ENCODE measurements at regions not wholly inside any gene's neighbourhood (a gene's known extent, or its start where the extent isn't known, plus 50 kb on each side); places are given as distances from the start of the nearest gene placed in this dataset.

- no peak for DNase-seq (ENCODE audit: low read depth)
Observed at GRCh38 chr17:77364941-77365583, 224.3 kb downstream of the SEC14L1 start.

- DNase-seq (ENCODE audit: low read depth): no peak
Observed at GRCh38 chr17:77365584-77366186, 224.9 kb downstream of the SEC14L1 start.

GRCh38 chr17:77366206-77366557 lies 225.4 kb downstream of the SEC14L1 start:
- no peak for DNase-seq (ENCODE audit: low read depth)

- no peak for DNase-seq (ENCODE audit: low read depth)
Observed at GRCh38 chr17:77366558-77367245, 225.9 kb downstream of the SEC14L1 start.

GRCh38 chr17:77369544-77369971 lies 228.8 kb downstream of the SEC14L1 start:
- DNase-seq (ENCODE audit: low read depth): no peak

GRCh38 chr17:77370586-77370985 lies 229.8 kb downstream of the SEC14L1 start:
- DNase-seq (ENCODE audit: low read depth): no peak

GRCh38 chr17:77371117-77371887 lies 230.5 kb downstream of the SEC14L1 start:
- no peak for DNase-seq (ENCODE audit: low read depth)

- DNase-seq (ENCODE audit: low read depth): no peak
Observed at GRCh38 chr17:77371888-77372443, 231.2 kb downstream of the SEC14L1 start.

GRCh38 chr17:77372444-77373298 lies 231.9 kb downstream of the SEC14L1 start:
- DNase-seq (ENCODE audit: low read depth): peak; percentile 37

- no peak for DNase-seq (ENCODE audit: low read depth)
Observed at GRCh38 chr17:77373299-77374169, 232.8 kb downstream of the SEC14L1 start.

GRCh38 chr17:77374170-77374936 lies 233.6 kb downstream of the SEC14L1 start:
- DNase-seq (ENCODE audit: low read depth): peak; percentile 44

- no peak for DNase-seq (ENCODE audit: low read depth)
Observed at GRCh38 chr17:77375108-77375916, 234.5 kb downstream of the SEC14L1 start.

GRCh38 chr17:77375917-77376651 lies 235.3 kb downstream of the SEC14L1 start:
- DNase-seq (ENCODE audit: low read depth): peak; percentile 36

- DNase-seq (ENCODE audit: low read depth): no peak
Observed at GRCh38 chr17:77376795-77377709, 236.3 kb downstream of the SEC14L1 start.

GRCh38 chr17:77377710-77378235 lies 237.0 kb downstream of the SEC14L1 start:
- no peak for DNase-seq (ENCODE audit: low read depth)

GRCh38 chr17:77378318-77379064 lies 237.7 kb downstream of the SEC14L1 start:
- DNase-seq (ENCODE audit: low read depth): no peak
